SK-N-SH treated with all-trans-retinoic acid at 6 μM for 48 hours (cell line): ENCODE measurements at regions not wholly inside any gene's neighbourhood (a gene's known extent, or its start where the extent isn't known, plus 50 kb on each side); places are given as distances from the start of the nearest gene placed in this dataset.
A peak's percentile ranks its signal among the peaks of the same experiment; 100 is the strongest.

ENCODE experiments used
- ATAC-seq: fragments of 200-7000 bp; cut with Tn5 transposase; 3 replicates; pipeline ENCODE4 v1.9.1; 2020; ENCODE audit warnings: mild to moderate bottlenecking, moderate library complexity
- ARNTL ChIP-seq: fragments of 450-650 bp; formaldehyde crosslinking; IDR thresholded peaks from 2 replicates; pipeline ENCODE4 v1.5.0; 2020; ENCODE audit warnings: low read depth, mild to moderate bottlenecking, moderate library complexity, borderline replicate concordance
- BACH2 ChIP-seq: fragments of 250-450 bp; sonication (Bioruptor Pico); IDR thresholded peaks from 2 replicates; pipeline ENCODE4 v1.9.0; 2021; ENCODE audit warnings: mild to moderate bottlenecking, borderline replicate concordance
- CSDC2 ChIP-seq: fragments of 250-450 bp; sonication (Bioruptor Pico); IDR thresholded peaks from 2 replicates; pipeline ENCODE4 v1.5.0; 2020; ENCODE audit warnings: mild to moderate bottlenecking, moderate library complexity
- GLIS3 ChIP-seq: fragments of 250-450 bp; sonication (Bioruptor Pico); IDR thresholded peaks from 2 replicates; pipeline ENCODE4 v1.5.0; 2020; ENCODE audit warnings: mild to moderate bottlenecking, moderate library complexity
- ISL1 ChIP-seq: fragments of 250-450 bp; sonication (Bioruptor Pico); IDR thresholded peaks from 2 replicates; pipeline ENCODE4 v2.1.2; 2022; ENCODE audit warnings: mild to moderate bottlenecking, moderate library complexity
- OSR1 ChIP-seq: fragments of 250-450 bp; sonication (Bioruptor Pico); IDR thresholded peaks from 2 replicates; pipeline ENCODE4 v1.8.0; 2022; ENCODE audit warnings: moderate library complexity, mild to moderate bottlenecking, inconsistent platforms
- PPARA ChIP-seq: fragments of 250-450 bp; sonication (Bioruptor Pico); IDR thresholded peaks from 2 replicates; pipeline ENCODE4 v1.5.0; 2020; ENCODE audit warnings: mild to moderate bottlenecking, borderline replicate concordance
- RARB ChIP-seq: fragments of 250-450 bp; sonication (Bioruptor Pico); IDR thresholded peaks from 2 replicates; pipeline ENCODE4 v1.8.0; 2021; ENCODE audit warnings: mild to moderate bottlenecking, moderate library complexity
- SNAI2 ChIP-seq: fragments of 250-450 bp; sonication (Bioruptor Pico); IDR thresholded peaks from 2 replicates; pipeline ENCODE4 v1.5.0; 2020; ENCODE audit warnings: mild to moderate bottlenecking, moderate library complexity
- TOX ChIP-seq: fragments of 250-450 bp; sonication (Bioruptor Pico); IDR thresholded peaks from 2 replicates; pipeline ENCODE4 v1.8.0; 2021; ENCODE audit warnings: mild to moderate bottlenecking, moderate library complexity, borderline replicate concordance
- ZC3H10 ChIP-seq: fragments of 250-450 bp; sonication (Bioruptor Pico); IDR thresholded peaks from 2 replicates; pipeline ENCODE4 v1.5.1; 2021; ENCODE audit warnings: mild to moderate bottlenecking, moderate library complexity
- ZFP3 ChIP-seq: fragments of 250-450 bp; sonication (Bioruptor Pico); IDR thresholded peaks from 2 replicates; pipeline ENCODE4 v1.5.0; 2020; ENCODE audit warnings: mild to moderate bottlenecking, moderate library complexity
- ZFP30 ChIP-seq: fragments of 450-650 bp; formaldehyde crosslinking; IDR thresholded peaks from 2 replicates; pipeline ENCODE4 v1.5.0; 2022; ENCODE audit warnings: mild to moderate bottlenecking, moderate library complexity
- ZNF565 ChIP-seq: fragments of 450-650 bp; formaldehyde crosslinking; conservative IDR thresholded peaks from 2 replicates; pipeline ENCODE4 v1.5.0; 2020; ENCODE audit warnings: low read depth, mild to moderate bottlenecking, moderate library complexity
- ZNF70 ChIP-seq: fragments of 450-650 bp; formaldehyde crosslinking; IDR thresholded peaks from 2 replicates; pipeline ENCODE4 v1.5.0; 2020; ENCODE audit warnings: mild to moderate bottlenecking, moderate library complexity
- ZNF8 ChIP-seq: fragments of 450-650 bp; formaldehyde crosslinking; IDR thresholded peaks from 2 replicates; pipeline ENCODE4 v1.5.0; 2020; ENCODE audit warnings: mild to moderate bottlenecking, moderate library complexity
- TF ChIP-seq, protein P1 (sequence below): fragments of 250-450 bp; sonication (Bioruptor Pico); IDR thresholded peaks from 2 replicates; pipeline ENCODE4 v1.8.0; 2021; ENCODE audit warnings: low read depth, mild to moderate bottlenecking, moderate library complexity, borderline replicate concordance
- TF ChIP-seq, protein P2 (sequence below): fragments of 250-450 bp; sonication (Bioruptor Pico); IDR thresholded peaks from 2 replicates; pipeline ENCODE4 v1.5.0; 2020; ENCODE audit warnings: mild to moderate bottlenecking, moderate library complexity
- TF ChIP-seq, protein P3 (sequence below): fragments of 250-450 bp; sonication (Bioruptor Pico); IDR thresholded peaks from 2 replicates; pipeline ENCODE4 v1.5.1; 2020; ENCODE audit warnings: low read depth, mild to moderate bottlenecking, moderate library complexity
- TF ChIP-seq, protein P4 (sequence below): fragments of 250-450 bp; sonication (Bioruptor Pico); IDR thresholded peaks from 2 replicates; pipeline ENCODE4 v1.8.0; 2020; ENCODE audit warnings: mild to moderate bottlenecking, moderate library complexity, borderline replicate concordance

DNA sequence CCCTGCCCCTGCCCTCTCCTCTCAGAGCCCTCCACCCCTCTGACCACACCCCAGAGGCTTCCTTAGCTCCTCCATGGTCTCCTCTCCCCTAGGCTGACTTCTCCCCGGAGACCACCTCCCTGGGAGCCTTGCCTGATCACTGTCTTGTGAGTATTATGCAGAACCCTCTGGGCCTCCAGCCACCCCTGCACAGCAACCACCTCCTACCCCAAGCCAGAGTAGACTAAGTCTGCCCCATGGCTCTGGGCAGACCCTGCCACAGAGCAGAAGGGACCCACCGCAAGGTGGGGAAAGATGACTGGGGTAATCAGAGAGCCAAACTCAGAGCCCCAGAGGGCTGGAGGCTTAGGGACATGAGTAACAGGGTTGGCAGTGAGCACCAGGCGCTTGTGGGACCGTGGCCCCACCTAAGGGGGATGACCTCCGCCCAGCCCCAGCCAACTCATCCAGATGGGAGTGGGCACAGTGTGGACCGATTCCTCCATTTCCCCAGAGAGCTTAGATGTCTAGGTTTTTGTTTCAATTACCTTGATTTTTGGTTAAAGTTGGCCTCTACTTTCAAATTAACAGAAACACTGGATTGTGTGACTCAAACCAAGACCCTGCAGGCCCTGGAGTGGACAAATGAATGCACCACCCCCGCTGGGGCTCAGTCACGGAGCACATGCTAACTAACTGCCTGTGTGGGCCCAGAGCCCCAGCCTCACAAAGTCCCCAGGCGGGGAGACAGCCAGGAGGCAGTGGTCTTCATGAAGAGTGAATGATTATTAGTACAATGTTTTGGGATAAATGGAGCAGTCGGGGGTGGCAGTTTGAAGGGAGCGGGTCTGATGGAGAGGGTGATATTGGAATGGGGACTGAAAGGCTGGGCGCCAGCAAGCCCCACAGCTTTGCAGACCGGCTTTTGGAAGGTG is 119.4 kb upstream of the PRR20G start:
- no peak for TF ChIP-seq ISL1
- no peak for TF ChIP-seq ARNTL
- TF ChIP-seq ZNF8 (CRISPR knock-in tag): no peak
- no peak for TF ChIP-seq PPARA (CRISPR knock-in tag)
- TF ChIP-seq, protein P1, sequence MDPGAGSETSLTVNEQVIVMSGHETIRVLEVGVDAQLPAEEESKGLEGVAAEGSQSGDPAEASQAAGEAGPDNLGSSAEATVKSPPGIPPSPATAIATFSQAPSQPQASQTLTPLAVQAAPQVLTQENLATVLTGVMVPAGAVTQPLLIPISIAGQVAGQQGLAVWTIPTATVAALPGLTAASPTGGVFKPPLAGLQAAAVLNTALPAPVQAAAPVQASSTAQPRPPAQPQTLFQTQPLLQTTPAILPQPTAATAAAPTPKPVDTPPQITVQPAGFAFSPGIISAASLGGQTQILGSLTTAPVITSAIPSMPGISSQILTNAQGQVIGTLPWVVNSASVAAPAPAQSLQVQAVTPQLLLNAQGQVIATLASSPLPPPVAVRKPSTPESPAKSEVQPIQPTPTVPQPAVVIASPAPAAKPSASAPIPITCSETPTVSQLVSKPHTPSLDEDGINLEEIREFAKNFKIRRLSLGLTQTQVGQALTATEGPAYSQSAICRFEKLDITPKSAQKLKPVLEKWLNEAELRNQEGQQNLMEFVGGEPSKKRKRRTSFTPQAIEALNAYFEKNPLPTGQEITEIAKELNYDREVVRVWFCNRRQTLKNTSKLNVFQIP (CRISPR knock-in tag): no peak
- TF ChIP-seq, protein P2, sequence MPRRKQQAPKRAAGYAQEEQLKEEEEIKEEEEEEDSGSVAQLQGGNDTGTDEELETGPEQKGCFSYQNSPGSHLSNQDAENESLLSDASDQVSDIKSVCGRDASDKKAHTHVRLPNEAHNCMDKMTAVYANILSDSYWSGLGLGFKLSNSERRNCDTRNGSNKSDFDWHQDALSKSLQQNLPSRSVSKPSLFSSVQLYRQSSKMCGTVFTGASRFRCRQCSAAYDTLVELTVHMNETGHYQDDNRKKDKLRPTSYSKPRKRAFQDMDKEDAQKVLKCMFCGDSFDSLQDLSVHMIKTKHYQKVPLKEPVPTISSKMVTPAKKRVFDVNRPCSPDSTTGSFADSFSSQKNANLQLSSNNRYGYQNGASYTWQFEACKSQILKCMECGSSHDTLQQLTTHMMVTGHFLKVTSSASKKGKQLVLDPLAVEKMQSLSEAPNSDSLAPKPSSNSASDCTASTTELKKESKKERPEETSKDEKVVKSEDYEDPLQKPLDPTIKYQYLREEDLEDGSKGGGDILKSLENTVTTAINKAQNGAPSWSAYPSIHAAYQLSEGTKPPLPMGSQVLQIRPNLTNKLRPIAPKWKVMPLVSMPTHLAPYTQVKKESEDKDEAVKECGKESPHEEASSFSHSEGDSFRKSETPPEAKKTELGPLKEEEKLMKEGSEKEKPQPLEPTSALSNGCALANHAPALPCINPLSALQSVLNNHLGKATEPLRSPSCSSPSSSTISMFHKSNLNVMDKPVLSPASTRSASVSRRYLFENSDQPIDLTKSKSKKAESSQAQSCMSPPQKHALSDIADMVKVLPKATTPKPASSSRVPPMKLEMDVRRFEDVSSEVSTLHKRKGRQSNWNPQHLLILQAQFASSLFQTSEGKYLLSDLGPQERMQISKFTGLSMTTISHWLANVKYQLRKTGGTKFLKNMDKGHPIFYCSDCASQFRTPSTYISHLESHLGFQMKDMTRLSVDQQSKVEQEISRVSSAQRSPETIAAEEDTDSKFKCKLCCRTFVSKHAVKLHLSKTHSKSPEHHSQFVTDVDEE (CRISPR knock-in tag): no peak
- no peak for TF ChIP-seq SNAI2
- TF ChIP-seq, protein P3, sequence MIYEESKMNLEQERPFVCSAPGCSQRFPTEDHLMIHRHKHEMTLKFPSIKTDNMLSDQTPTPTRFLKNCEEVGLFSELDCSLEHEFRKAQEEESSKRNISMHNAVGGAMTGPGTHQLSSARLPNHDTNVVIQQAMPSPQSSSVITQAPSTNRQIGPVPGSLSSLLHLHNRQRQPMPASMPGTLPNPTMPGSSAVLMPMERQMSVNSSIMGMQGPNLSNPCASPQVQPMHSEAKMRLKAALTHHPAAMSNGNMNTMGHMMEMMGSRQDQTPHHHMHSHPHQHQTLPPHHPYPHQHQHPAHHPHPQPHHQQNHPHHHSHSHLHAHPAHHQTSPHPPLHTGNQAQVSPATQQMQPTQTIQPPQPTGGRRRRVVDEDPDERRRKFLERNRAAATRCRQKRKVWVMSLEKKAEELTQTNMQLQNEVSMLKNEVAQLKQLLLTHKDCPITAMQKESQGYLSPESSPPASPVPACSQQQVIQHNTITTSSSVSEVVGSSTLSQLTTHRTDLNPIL (CRISPR knock-in tag): no peak
- TF ChIP-seq ZFP30 (CRISPR knock-in tag): no peak
- no peak for TF ChIP-seq ZNF565 (CRISPR knock-in tag)
- no peak for TF ChIP-seq BACH2 (CRISPR knock-in tag)
- TF ChIP-seq ZC3H10: no peak
- ATAC-seq: no peak

DNA sequence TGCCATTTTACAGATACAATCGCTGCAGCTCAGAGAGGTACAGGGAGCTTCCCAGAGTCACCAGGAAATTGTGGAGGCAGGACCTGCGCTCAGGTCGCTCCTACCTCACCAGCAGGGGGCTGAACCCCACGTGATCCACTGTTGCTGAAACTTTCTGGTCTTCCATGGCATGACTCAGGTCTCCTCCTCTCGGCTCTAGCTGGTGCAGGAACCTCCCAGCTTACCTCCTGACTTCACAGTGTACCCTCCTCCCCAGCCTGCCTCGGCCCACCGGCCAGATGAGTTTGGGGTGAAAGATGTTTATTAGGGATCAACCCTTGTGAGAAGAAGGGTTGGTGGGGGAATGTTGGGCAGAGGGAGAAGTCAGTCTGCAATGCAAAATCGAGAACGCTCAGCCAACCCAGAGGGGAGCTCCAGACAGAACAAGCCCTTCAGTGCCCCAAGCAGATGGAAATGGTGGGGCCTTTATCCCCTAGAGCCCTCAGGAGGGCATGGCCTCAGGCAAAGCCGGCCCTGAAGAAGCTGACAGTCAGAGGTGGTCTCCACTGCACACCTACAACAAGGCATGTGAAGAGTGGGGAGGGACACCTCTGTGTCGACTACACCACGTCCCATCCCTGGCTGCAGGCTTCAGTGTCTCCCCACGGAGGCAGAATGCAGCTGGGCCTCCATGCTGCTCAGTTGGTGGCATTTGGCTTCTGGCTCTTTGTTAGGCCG is 118.6 kb upstream of the PRR20G start:
- TF ChIP-seq, protein P2 (CRISPR knock-in tag): no peak
- ATAC-seq: peak; percentile 71

GRCh38 chr3:127405791-127406190 is 117.9 kb upstream of the PRR20G start:
- ATAC-seq: no peak
- TF ChIP-seq, protein P1 (CRISPR knock-in tag): no peak
- TF ChIP-seq, protein P2 (CRISPR knock-in tag): no peak
- no peak for TF ChIP-seq ZNF8 (CRISPR knock-in tag)
- no peak for TF ChIP-seq OSR1 (CRISPR knock-in tag)
- no peak for TF ChIP-seq CSDC2 (CRISPR knock-in tag)
- no peak for TF ChIP-seq ISL1
- TF ChIP-seq, protein P4, sequence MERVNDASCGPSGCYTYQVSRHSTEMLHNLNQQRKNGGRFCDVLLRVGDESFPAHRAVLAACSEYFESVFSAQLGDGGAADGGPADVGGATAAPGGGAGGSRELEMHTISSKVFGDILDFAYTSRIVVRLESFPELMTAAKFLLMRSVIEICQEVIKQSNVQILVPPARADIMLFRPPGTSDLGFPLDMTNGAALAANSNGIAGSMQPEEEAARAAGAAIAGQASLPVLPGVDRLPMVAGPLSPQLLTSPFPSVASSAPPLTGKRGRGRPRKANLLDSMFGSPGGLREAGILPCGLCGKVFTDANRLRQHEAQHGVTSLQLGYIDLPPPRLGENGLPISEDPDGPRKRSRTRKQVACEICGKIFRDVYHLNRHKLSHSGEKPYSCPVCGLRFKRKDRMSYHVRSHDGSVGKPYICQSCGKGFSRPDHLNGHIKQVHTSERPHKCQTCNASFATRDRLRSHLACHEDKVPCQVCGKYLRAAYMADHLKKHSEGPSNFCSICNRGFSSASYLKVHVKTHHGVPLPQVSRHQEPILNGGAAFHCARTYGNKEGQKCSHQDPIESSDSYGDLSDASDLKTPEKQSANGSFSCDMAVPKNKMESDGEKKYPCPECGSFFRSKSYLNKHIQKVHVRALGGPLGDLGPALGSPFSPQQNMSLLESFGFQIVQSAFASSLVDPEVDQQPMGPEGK: no peak
- TF ChIP-seq GLIS3 (CRISPR knock-in tag): no peak
- no peak for TF ChIP-seq ZFP30 (CRISPR knock-in tag)
- no peak for TF ChIP-seq RARB (CRISPR knock-in tag)
- no peak for TF ChIP-seq ZC3H10
- no peak for TF ChIP-seq ZNF70 (CRISPR knock-in tag)
- TF ChIP-seq SNAI2: no peak
- TF ChIP-seq TOX (CRISPR knock-in tag): no peak
- TF ChIP-seq PPARA (CRISPR knock-in tag): no peak
- no peak for TF ChIP-seq BACH2 (CRISPR knock-in tag)
- no peak for TF ChIP-seq ZFP3
